ENCODE measurements at regions not wholly inside any gene's neighbourhood (a gene's known extent, or its start where the extent isn't known, plus 50 kb on each side); places are given as distances from the start of the nearest gene placed in this dataset.

- TF ChIP-seq ZC3H10 (CRISPR knock-in tag; IDR thresholded peaks at IDR 0.05) (no peak), ZFP3 (CRISPR knock-in tag; IDR thresholded peaks at IDR 0.05) (no peak), ZNF70 (CRISPR knock-in tag; IDR thresholded peaks at IDR 0.05) (no peak), CSDC2 (CRISPR knock-in tag; IDR thresholded peaks at IDR 0.05) (no peak), POU6F1 (CRISPR knock-in tag; IDR thresholded peaks at IDR 0.05; ENCODE audit: borderline replicate concordance, low read depth) (no peak), CREB5 (CRISPR knock-in tag; IDR thresholded peaks at IDR 0.05; ENCODE audit: low read depth) (no peak), PATZ1 (CRISPR knock-in tag; IDR thresholded peaks at IDR 0.05; ENCODE audit: borderline replicate concordance) (no peak), ISL1 (CRISPR knock-in tag; IDR thresholded peaks at IDR 0.05) (no peak), BACH2 (CRISPR knock-in tag; IDR thresholded peaks at IDR 0.05; ENCODE audit: borderline replicate concordance) (no peak), ARNTL (CRISPR knock-in tag; IDR thresholded peaks at IDR 0.05; ENCODE audit: borderline replicate concordance, low read depth) (no peak), SNAI2 (CRISPR knock-in tag; IDR thresholded peaks at IDR 0.05) (no peak), CSRNP3 (CRISPR knock-in tag; IDR thresholded peaks at IDR 0.05) (no peak), TOX (CRISPR knock-in tag; IDR thresholded peaks at IDR 0.05; ENCODE audit: borderline replicate concordance) (no peak)
- no peak for ATAC-seq
Observed at GRCh38 chr5:124210111-124210910, 536.1 kb downstream of the ZNF608 start.

- ATAC-seq = no peak
- no peak for TF ChIP-seq GLIS3 (CRISPR knock-in tag; IDR thresholded peaks at IDR 0.05)
Observed at GRCh38 chr5:124207118-124207517, 539.3 kb downstream of the ZNF608 start.

- no peak for ATAC-seq
- TF ChIP-seq ZNF8 (CRISPR knock-in tag; IDR thresholded peaks at IDR 0.05) = no peak
- TF ChIP-seq ZC3H10 (CRISPR knock-in tag; IDR thresholded peaks at IDR 0.05) = no peak
- no peak for TF ChIP-seq POU6F1 (CRISPR knock-in tag; IDR thresholded peaks at IDR 0.05; ENCODE audit: borderline replicate concordance, low read depth)
- no peak for TF ChIP-seq GLIS3 (CRISPR knock-in tag; IDR thresholded peaks at IDR 0.05)
- TF ChIP-seq TCF4 (CRISPR knock-in tag; IDR thresholded peaks at IDR 0.05; ENCODE audit: borderline replicate concordance) = no peak
- TF ChIP-seq ISL1 (CRISPR knock-in tag; IDR thresholded peaks at IDR 0.05) = no peak
- TF ChIP-seq ZFP30 (CRISPR knock-in tag; IDR thresholded peaks at IDR 0.05) = no peak
- no peak for TF ChIP-seq ARNTL (CRISPR knock-in tag; IDR thresholded peaks at IDR 0.05; ENCODE audit: borderline replicate concordance, low read depth)
Observed at GRCh38 chr5:124206540-124206939, 539.9 kb downstream of the ZNF608 start.

- TF ChIP-seq BACH2 (CRISPR knock-in tag; IDR thresholded peaks at IDR 0.05; ENCODE audit: borderline replicate concordance) = no peak
- TF ChIP-seq RARB (CRISPR knock-in tag; IDR thresholded peaks at IDR 0.05) = no peak
- TF ChIP-seq TCF4 (CRISPR knock-in tag; IDR thresholded peaks at IDR 0.05; ENCODE audit: borderline replicate concordance) = no peak
- TF ChIP-seq ESRRG (CRISPR knock-in tag; IDR thresholded peaks at IDR 0.05) = no peak
- no peak for TF ChIP-seq GLIS3 (CRISPR knock-in tag; IDR thresholded peaks at IDR 0.05)
- no peak for TF ChIP-seq ISL1 (CRISPR knock-in tag; IDR thresholded peaks at IDR 0.05)
- TF ChIP-seq ZNF70 (CRISPR knock-in tag; IDR thresholded peaks at IDR 0.05) = no peak
- TF ChIP-seq SNAI2 (CRISPR knock-in tag; IDR thresholded peaks at IDR 0.05) = no peak
- no peak for TF ChIP-seq TSHZ2 (CRISPR knock-in tag; IDR thresholded peaks at IDR 0.05)
- TF ChIP-seq ZFP30 (CRISPR knock-in tag; IDR thresholded peaks at IDR 0.05) = no peak
- no peak for TF ChIP-seq OSR1 (CRISPR knock-in tag; IDR thresholded peaks at IDR 0.05)
- TF ChIP-seq CSDC2 (CRISPR knock-in tag; IDR thresholded peaks at IDR 0.05) = no peak
- TF ChIP-seq TOX (CRISPR knock-in tag; IDR thresholded peaks at IDR 0.05; ENCODE audit: borderline replicate concordance) = no peak
- TF ChIP-seq ARNTL (CRISPR knock-in tag; IDR thresholded peaks at IDR 0.05; ENCODE audit: borderline replicate concordance, low read depth) = no peak
- no peak for TF ChIP-seq ZNF8 (CRISPR knock-in tag; IDR thresholded peaks at IDR 0.05)
- TF ChIP-seq CREB5 (CRISPR knock-in tag; IDR thresholded peaks at IDR 0.05; ENCODE audit: low read depth) = no peak
- no peak for TF ChIP-seq ZFP3 (CRISPR knock-in tag; IDR thresholded peaks at IDR 0.05)
- TF ChIP-seq ZC3H10 (CRISPR knock-in tag; IDR thresholded peaks at IDR 0.05) = no peak
- no peak for ATAC-seq
Observed at GRCh38 chr5:124203303-124203702, 543.1 kb downstream of the ZNF608 start.
